Keratinocyte (primary cell): ENCODE measurements at regions not wholly inside any gene's neighbourhood (a gene's known extent, or its start where the extent isn't known, plus 50 kb on each side); places are given as distances from the start of the nearest gene placed in this dataset.
A peak's percentile ranks its signal among the peaks of the same experiment; 100 is the strongest.
"Not testable (repeated sequence)": the region's sequence is repeated elsewhere in the genome, so short reads cannot be mapped to it uniquely, and the experiment has no call there.

Experiments
- DNase-seq: peaks from one replicate; pipeline ENCODE4 v3.0.0-alpha.2; 2011; ENCODE audit warnings: low read depth, missing footprints, low spot score
- FAIRE-seq: peaks from 2 replicates; lab custom pipeline; 2011; peaks lifted over from hg19 to GRCh38; lab: Jason Lieb, UNC
- H2AFZ ChIP-seq: 2 replicates; pipeline ENCODE4 v1.6.0; 2012; ENCODE audit warnings: low read length, control low read depth, inconsistent platforms; ENCODE audit not compliant: control insufficient read depth
- H3K27ac ChIP-seq: 2 replicates; pipeline ENCODE4 v1.5.1; 2011; ENCODE audit warnings: low read length; ENCODE audit not compliant: control insufficient read depth, insufficient read depth
- H3K27me3 ChIP-seq: 3 replicates; pipeline ENCODE4 v1.6.0; 2011; ENCODE audit warnings: low read length; ENCODE audit not compliant: control insufficient read depth, insufficient read depth; ENCODE audit errors: extremely low read depth
- H3K36me3 ChIP-seq, 2 experiments: 2 replicates in 1 of 2; 3 replicates in 1 of 2; pipeline ENCODE4 v1.5.1; 2011; ENCODE audit warnings: low read length in 2 of 2, mild to moderate bottlenecking in 1 of 2; ENCODE audit not compliant: control insufficient read depth in 2 of 2, insufficient read depth in 2 of 2; ENCODE audit errors: extremely low read depth in 1 of 2
- H3K4me1 ChIP-seq: 3 replicates; pipeline ENCODE4 v1.5.1; 2011; ENCODE audit warnings: low read length; ENCODE audit not compliant: control insufficient read depth, insufficient read depth; ENCODE audit errors: extremely low read depth
- H3K4me2 ChIP-seq: 3 replicates; pipeline ENCODE4 v1.6.0; 2011; ENCODE audit warnings: low read depth, low read length; ENCODE audit not compliant: control insufficient read depth, insufficient read depth; ENCODE audit errors: extremely low read depth
- H3K4me3 ChIP-seq, 3 experiments: fragments of 200-600 bp in 1 of 3; sonication (generic) in 1 of 3; 2 replicates in 2 of 3; 3 replicates in 1 of 3; pipeline ENCODE4 v1.5.1; 2011 to 2016; ENCODE audit warnings: low read length in 3 of 3, mild to moderate bottlenecking in 3 of 3, control low read depth in 2 of 3, inconsistent platforms in 1 of 3, low read depth in 1 of 3, mixed read lengths in 1 of 3, mixed run types in 1 of 3, moderate library complexity in 1 of 3; ENCODE audit not compliant: control insufficient read depth in 2 of 3, insufficient read depth in 2 of 3; ENCODE audit errors: extremely low read depth in 1 of 3
- H3K79me2 ChIP-seq: 2 replicates; pipeline ENCODE4 v1.6.0; 2012; ENCODE audit warnings: low read length; ENCODE audit not compliant: control insufficient read depth, insufficient read depth
- H3K9ac ChIP-seq: 3 replicates; pipeline ENCODE4 v1.6.0; 2011; ENCODE audit warnings: low read length; ENCODE audit not compliant: control insufficient read depth, insufficient read depth; ENCODE audit errors: extremely low read depth
- H3K9me1 ChIP-seq: 3 replicates; pipeline ENCODE4 v1.6.0; 2011; ENCODE audit warnings: low read length; ENCODE audit not compliant: control insufficient read depth, insufficient read depth; ENCODE audit errors: extremely low read depth
- H3K9me3 ChIP-seq: 2 replicates; pipeline ENCODE4 v1.5.1; 2012; ENCODE audit warnings: low read depth, low read length; ENCODE audit not compliant: control insufficient read depth
- H4K20me1 ChIP-seq: 3 replicates; pipeline ENCODE4 v1.6.0; 2011; ENCODE audit warnings: low read length; ENCODE audit not compliant: control insufficient read depth, insufficient read depth; ENCODE audit errors: extremely low read depth
- EZH2 ChIP-seq: IDR thresholded peaks from one replicate; pipeline ENCODE4 v1.6.1; 2012; ENCODE audit warnings: inconsistent platforms, mild to moderate bottlenecking, low read length, moderate library complexity
- dilution Hi-C: fragments of 300-500 bp; cut with MboI; formaldehyde crosslinking; loops from one replicate; pipeline ENCODE4 v1.7.0; 2020; ENCODE audit warnings: low sequenced_read_pairs; ENCODE audit not compliant: extremely low pct_ligation_motif_present
- TF ChIP-seq, protein P1 (sequence below), 3 experiments: IDR thresholded peaks in 1 of 3; conservative IDR thresholded peaks in 1 of 3; optimal IDR thresholded peaks in 1 of 3; 2 replicates in 2 of 3; 3 replicates in 1 of 3; pipeline versions ENCODE3 to v1.5.1; 2011; ENCODE audit warnings: low read length in 3 of 3, mild to moderate bottlenecking in 3 of 3, moderate library complexity in 2 of 3, control low read depth in 1 of 3, inconsistent platforms in 1 of 3; ENCODE audit not compliant: insufficient read depth in 2 of 3; ENCODE audit errors: extremely low read depth in 1 of 3

DNA sequence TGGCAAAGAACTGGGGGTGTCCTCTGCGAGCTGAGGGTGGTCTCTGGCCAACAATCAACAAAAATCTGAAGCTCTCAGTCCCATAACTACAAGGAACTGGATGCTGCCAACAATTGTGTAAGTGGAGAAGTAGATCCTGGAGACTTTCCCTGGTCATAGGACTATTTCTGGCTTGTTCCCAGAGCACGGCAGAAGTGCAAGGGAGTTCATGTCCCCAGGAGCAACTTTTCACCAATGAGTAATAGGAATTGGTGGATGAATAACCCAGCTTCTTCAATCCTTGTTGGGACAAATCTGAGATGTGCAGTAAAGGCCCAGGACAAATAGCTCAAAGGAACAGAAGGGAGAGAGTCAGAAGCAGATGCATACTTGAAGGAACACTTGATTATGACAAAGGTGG lies 95.5 kb downstream of the QRSL1 start:
- H3K36me3 ChIP-seq: no peaks in the 10 kb centered on the region
- H2AFZ ChIP-seq: peak overlapping the region; percentile 5
- dilution Hi-C loops: no loop called here
- no peak for TF ChIP-seq EZH2
- TF ChIP-seq, protein P1, sequence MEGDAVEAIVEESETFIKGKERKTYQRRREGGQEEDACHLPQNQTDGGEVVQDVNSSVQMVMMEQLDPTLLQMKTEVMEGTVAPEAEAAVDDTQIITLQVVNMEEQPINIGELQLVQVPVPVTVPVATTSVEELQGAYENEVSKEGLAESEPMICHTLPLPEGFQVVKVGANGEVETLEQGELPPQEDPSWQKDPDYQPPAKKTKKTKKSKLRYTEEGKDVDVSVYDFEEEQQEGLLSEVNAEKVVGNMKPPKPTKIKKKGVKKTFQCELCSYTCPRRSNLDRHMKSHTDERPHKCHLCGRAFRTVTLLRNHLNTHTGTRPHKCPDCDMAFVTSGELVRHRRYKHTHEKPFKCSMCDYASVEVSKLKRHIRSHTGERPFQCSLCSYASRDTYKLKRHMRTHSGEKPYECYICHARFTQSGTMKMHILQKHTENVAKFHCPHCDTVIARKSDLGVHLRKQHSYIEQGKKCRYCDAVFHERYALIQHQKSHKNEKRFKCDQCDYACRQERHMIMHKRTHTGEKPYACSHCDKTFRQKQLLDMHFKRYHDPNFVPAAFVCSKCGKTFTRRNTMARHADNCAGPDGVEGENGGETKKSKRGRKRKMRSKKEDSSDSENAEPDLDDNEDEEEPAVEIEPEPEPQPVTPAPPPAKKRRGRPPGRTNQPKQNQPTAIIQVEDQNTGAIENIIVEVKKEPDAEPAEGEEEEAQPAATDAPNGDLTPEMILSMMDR (optimal IDR thresholded peaks at IDR 0.05 in 1 of 3, IDR thresholded peaks at IDR 0.05 in 1 of 3, conservative IDR thresholded peaks at IDR 0.05 in 1 of 3; ENCODE audit: extremely low read depth in 1 of 3, insufficient read depth in 2 of 3, low read length in 3 of 3): no peak
- H3K9ac ChIP-seq: no peak overlapping the region
- H3K79me2 ChIP-seq: no peaks in the 10 kb centered on the region
- H3K4me1 ChIP-seq: peaks cover 15% of the 10 kb centered on the region
- H3K27me3 ChIP-seq: no peaks in the 10 kb centered on the region
- H3K4me3 ChIP-seq: no peak overlapping the region
- H3K4me2 ChIP-seq: no peak overlapping the region
- H3K27ac ChIP-seq: peak overlapping the region; percentile 7
- FAIRE-seq: peak; percentile 58
- no peaks in the 10 kb centered on the region for H4K20me1 ChIP-seq
- DNase-seq: no peak
- no peaks in the 10 kb centered on the region for H3K9me1 ChIP-seq
- H3K9me3 ChIP-seq: no peaks in the 10 kb centered on the region

GRCh38 chr6:106724337-106724736 lies 95.0 kb downstream of the QRSL1 start:
- H3K9me3 ChIP-seq: no peaks in the 10 kb centered on the region
- TF ChIP-seq, protein P1 (optimal IDR thresholded peaks at IDR 0.05 in 1 of 3, IDR thresholded peaks at IDR 0.05 in 1 of 3, conservative IDR thresholded peaks at IDR 0.05 in 1 of 3; ENCODE audit: extremely low read depth in 1 of 3, insufficient read depth in 2 of 3, low read length in 3 of 3): no peak
- TF ChIP-seq EZH2: no peak
- H3K79me2 ChIP-seq: no peaks in the 10 kb centered on the region
- H3K9ac ChIP-seq: no peak overlapping the region
- no peak overlapping the region for H3K4me2 ChIP-seq
- H3K9me1 ChIP-seq: no peaks in the 10 kb centered on the region
- H3K27me3 ChIP-seq: no peaks in the 10 kb centered on the region
- dilution Hi-C loops: no loop called here
- H3K4me3 ChIP-seq: no peak overlapping the region
- FAIRE-seq (no peak), DNase-seq (no peak)
- no peak overlapping the region for H3K27ac ChIP-seq
- no peaks in the 10 kb centered on the region for H4K20me1 ChIP-seq
- peak overlapping the region; percentile 5 for H2AFZ ChIP-seq
- no peaks in the 10 kb centered on the region for H3K36me3 ChIP-seq
- H3K4me1 ChIP-seq: peaks cover 15% of the 10 kb centered on the region

DNA sequence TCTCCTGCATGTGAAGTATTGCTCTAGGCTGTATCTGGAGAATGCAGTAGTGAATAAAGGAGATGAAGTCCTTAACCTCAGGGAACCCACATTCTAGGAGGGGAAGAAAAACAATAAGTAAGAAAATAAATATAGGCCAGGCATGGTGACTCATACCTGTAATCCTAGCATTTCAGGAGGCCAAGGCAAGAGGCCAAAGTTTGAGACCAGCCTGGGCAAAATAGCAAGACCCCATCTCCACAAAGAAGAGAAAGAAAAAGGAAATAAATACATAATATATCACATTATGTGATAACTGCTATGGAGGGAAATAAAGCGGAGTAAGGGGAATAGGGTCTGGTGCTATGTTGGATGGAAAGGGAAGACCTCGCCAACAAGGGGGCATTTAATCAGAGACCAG lies 94.0 kb downstream of the QRSL1 start:
- H4K20me1 ChIP-seq, DNase-seq, H3K9me3 ChIP-seq, H3K79me2 ChIP-seq, FAIRE-seq, H3K9ac ChIP-seq, H3K27ac ChIP-seq, H3K4me3 ChIP-seq, H2AFZ ChIP-seq, H3K9me1 ChIP-seq, H3K4me2 ChIP-seq, H3K27me3 ChIP-seq, dilution Hi-C loops, H3K36me3 ChIP-seq: not testable (repeated sequence)
- peaks cover 15% of the 10 kb centered on the region for H3K4me1 ChIP-seq

DNA sequence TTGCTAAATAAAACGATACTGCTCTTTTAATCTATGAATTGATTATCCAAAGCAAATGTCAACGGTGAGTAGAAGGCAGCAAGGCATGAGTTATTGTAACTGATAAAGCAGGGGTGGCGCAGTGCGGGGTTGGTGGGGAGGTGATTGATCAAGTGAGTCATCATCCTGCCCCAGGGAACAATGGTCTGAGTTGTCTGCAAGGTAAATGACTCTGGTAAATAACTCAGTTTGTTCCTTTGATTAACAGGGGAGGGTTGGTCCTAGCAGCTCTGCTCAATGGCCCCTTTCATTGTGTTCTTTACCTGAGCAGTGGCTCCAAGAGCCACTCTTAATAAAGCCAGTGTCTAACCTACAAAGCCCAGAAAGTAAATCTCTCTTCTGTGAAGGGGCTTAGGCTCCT lies 91.8 kb downstream of the QRSL1 start:
- H4K20me1 ChIP-seq, FAIRE-seq, H2AFZ ChIP-seq, H3K27me3 ChIP-seq, H3K36me3 ChIP-seq, H3K4me3 ChIP-seq, H3K9ac ChIP-seq, dilution Hi-C loops, H3K9me3 ChIP-seq, H3K79me2 ChIP-seq, H3K9me1 ChIP-seq, H3K4me2 ChIP-seq, H3K27ac ChIP-seq: not testable (repeated sequence)
- DNase-seq: peak; percentile 63
- H3K4me1 ChIP-seq: peaks cover 20% of the 10 kb centered on the region
